ENCODE measurements at regions not wholly inside any gene's neighbourhood (a gene's known extent, or its start where the extent isn't known, plus 50 kb on each side); places are given as distances from the start of the nearest gene placed in this dataset.

DNA sequence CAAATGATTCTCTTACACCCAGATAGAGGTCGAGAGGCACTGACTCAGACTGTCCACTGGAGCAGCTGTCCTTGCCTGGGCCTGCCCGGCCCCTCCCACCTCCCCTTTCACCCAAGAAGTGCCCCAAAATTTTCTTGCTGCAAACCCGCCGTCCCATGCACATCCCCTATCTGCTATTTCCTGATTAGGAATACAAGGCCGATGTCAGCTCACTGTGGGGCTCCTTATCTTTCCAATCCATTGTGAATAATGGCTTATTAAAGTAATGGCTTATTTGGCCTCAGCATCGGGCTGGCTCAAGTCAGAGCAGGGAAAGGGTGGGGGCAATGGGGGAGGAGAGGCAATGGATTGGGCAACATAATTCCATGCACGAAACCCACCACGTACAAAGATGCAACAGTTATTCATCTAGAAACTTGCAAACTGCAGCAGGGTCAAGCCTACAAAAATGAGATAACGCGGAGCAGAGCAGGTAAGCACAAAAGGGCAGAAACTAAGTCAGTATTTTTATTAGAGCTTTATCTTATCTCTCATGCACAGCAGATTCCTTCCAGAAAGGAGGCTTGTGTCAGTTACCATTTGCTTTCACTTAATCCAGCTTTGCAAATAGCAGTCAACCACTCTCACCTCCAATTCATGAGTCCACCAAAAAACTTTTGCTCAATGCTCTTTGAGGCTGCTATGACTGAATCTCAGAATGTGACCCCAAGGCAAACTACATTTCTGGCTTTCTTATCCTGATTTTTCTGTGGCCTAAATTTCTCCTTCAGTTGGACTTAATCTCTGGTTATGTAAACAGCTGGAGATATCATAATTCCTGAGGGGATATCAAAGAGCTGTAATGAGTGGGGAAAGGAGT, 138.2 kb upstream of the OSMR start:
- H3K27ac ChIP-seq = no peak overlapping the region
- peak overlapping the region; percentile 12 for H2AFZ ChIP-seq (replicated peaks)
- H3F3A ChIP-seq (ENCODE audit: low read depth) = no peaks in the 10 kb centered on the region
- no peak overlapping the region for H3K9ac ChIP-seq
- H3K4me3 Mint-ChIP-seq = no peak overlapping the region
- no peaks in the 10 kb centered on the region for H3K79me2 ChIP-seq (ENCODE audit: low read depth)
- peak overlapping the region; percentile 87 for H3K27ac Mint-ChIP-seq
- TF ChIP-seq EZH2 (IDR thresholded peaks at IDR 0.05) (no peak), CTCF (IDR thresholded peaks at IDR 0.05) (no peak), EZH2phosphoT487 (IDR thresholded peaks at IDR 0.05) (no peak)
- H3K4me3 ChIP-seq = no peak overlapping the region
- no peaks in the 10 kb centered on the region for H3K27me3 Mint-ChIP-seq (ENCODE audit: insufficient read depth, low read depth)
- no peak overlapping the region for H3K4me2 ChIP-seq
- H3K9me3 ChIP-seq (ENCODE audit: low read depth) = no peaks in the 10 kb centered on the region
- H3K9me3 Mint-ChIP-seq = peaks cover 4% of the 10 kb centered on the region
- no peaks in the 10 kb centered on the region for H3K4me1 ChIP-seq
- H3K27me3 ChIP-seq = no peaks in the 10 kb centered on the region
- H3K36me3 Mint-ChIP-seq = no peaks in the 10 kb centered on the region
- DNase-seq (ENCODE audit: low spot score) = no peak
- H4K20me1 ChIP-seq (ENCODE audit: low read depth) = no peaks in the 10 kb centered on the region
- H3K4me1 Mint-ChIP-seq = peaks cover 3% of the 10 kb centered on the region
- H3K36me3 ChIP-seq = no peaks in the 10 kb centered on the region

GRCh38 chr5:38709678-38710306, 136.0 kb upstream of the OSMR start:
- TF ChIP-seq EZH2phosphoT487 (IDR thresholded peaks at IDR 0.05) (no peak), EZH2 (IDR thresholded peaks at IDR 0.05) (no peak), CTCF (IDR thresholded peaks at IDR 0.05) (no peak)
- H3K4me1 Mint-ChIP-seq = peaks cover 6% of the 10 kb centered on the region
- Histone ChIP-seq H3K36me3 (no peaks in the 10 kb centered on the region), H3K9me3 (ENCODE audit: low read depth) (no peaks in the 10 kb centered on the region), H3K4me1 (no peaks in the 10 kb centered on the region), H3K79me2 (ENCODE audit: low read depth) (no peaks in the 10 kb centered on the region), H3K4me3 (no peak overlapping the region), H2AFZ (replicated peaks) (no peak overlapping the region), H4K20me1 (ENCODE audit: low read depth) (no peaks in the 10 kb centered on the region), H3F3A (ENCODE audit: low read depth) (no peaks in the 10 kb centered on the region), H3K27ac (no peak overlapping the region), H3K27me3 (no peaks in the 10 kb centered on the region), H3K4me2 (no peak overlapping the region), H3K9ac (no peak overlapping the region)
- H3K9me3 Mint-ChIP-seq = no peaks in the 10 kb centered on the region
- H3K27me3 Mint-ChIP-seq (ENCODE audit: insufficient read depth, low read depth) = peaks cover 3% of the 10 kb centered on the region
- no peaks in the 10 kb centered on the region for H3K36me3 Mint-ChIP-seq
- DNase-seq (ENCODE audit: low spot score) = no peak
- H3K4me3 Mint-ChIP-seq = no peak overlapping the region
- H3K27ac Mint-ChIP-seq = peak overlapping the region; percentile 7

DNA sequence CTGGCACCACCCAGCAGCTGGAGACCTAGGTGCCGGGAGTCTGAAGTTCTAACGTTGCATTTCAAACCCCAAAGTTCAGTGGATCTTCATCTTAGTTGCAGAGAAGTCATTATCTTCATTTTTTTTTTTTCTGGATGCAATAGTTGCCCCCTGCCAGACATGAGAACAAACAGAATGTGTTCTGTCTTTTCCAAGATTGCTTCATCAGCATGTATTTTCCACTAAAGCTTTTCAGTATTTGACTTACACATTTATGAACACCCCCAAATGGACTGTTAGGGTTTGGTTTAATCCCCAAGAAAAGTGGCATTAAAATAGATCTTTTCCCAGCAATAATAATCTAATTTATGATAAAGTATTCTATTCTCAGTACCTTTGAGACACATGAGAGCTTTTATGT, 135.2 kb upstream of the OSMR start:
- no peaks in the 10 kb centered on the region for H3K36me3 ChIP-seq
- H3K27ac Mint-ChIP-seq = no peak overlapping the region
- H3K9me3 Mint-ChIP-seq = no peaks in the 10 kb centered on the region
- no peak overlapping the region for H3K9ac ChIP-seq
- DNase-seq (ENCODE audit: low spot score) = no peak
- H3K27ac ChIP-seq = no peak overlapping the region
- no peaks in the 10 kb centered on the region for H3K27me3 ChIP-seq
- H3K36me3 Mint-ChIP-seq = no peaks in the 10 kb centered on the region
- H3K4me1 Mint-ChIP-seq = peaks cover 11% of the 10 kb centered on the region
- no peaks in the 10 kb centered on the region for H3K79me2 ChIP-seq (ENCODE audit: low read depth)
- TF ChIP-seq EZH2 (IDR thresholded peaks at IDR 0.05) = no peak
- H4K20me1 ChIP-seq (ENCODE audit: low read depth) = no peaks in the 10 kb centered on the region
- H3K4me1 ChIP-seq = no peaks in the 10 kb centered on the region
- H3K4me3 Mint-ChIP-seq = no peak overlapping the region
- H3K27me3 Mint-ChIP-seq (ENCODE audit: insufficient read depth, low read depth) = peaks cover 3% of the 10 kb centered on the region
- H3K9me3 ChIP-seq (ENCODE audit: low read depth) = no peaks in the 10 kb centered on the region
- H3K4me2 ChIP-seq = no peak overlapping the region
- no peak overlapping the region for H2AFZ ChIP-seq (replicated peaks)
- H3F3A ChIP-seq (ENCODE audit: low read depth) = no peaks in the 10 kb centered on the region
- H3K4me3 ChIP-seq = no peak overlapping the region

GRCh38 chr5:38712391-38712790, 133.4 kb upstream of the OSMR start:
- TF ChIP-seq EZH2phosphoT487 (IDR thresholded peaks at IDR 0.05) (no peak), EZH2 (IDR thresholded peaks at IDR 0.05) (no peak), CTCF (IDR thresholded peaks at IDR 0.05) (no peak)
- Histone ChIP-seq H3K4me1 (no peaks in the 10 kb centered on the region), H3K36me3 (no peaks in the 10 kb centered on the region), H3K9ac (no peak overlapping the region), H3K27me3 (no peaks in the 10 kb centered on the region), H3K4me2 (no peak overlapping the region), H4K20me1 (ENCODE audit: low read depth) (no peaks in the 10 kb centered on the region), H3F3A (ENCODE audit: low read depth) (no peaks in the 10 kb centered on the region), H3K9me3 (ENCODE audit: low read depth) (no peaks in the 10 kb centered on the region), H3K27ac (no peak overlapping the region), H3K79me2 (ENCODE audit: low read depth) (no peaks in the 10 kb centered on the region), H2AFZ (replicated peaks) (no peak overlapping the region), H3K4me3 (no peak overlapping the region)
- no peaks in the 10 kb centered on the region for H3K36me3 Mint-ChIP-seq
- H3K27me3 Mint-ChIP-seq (ENCODE audit: insufficient read depth, low read depth) = peaks cover 4% of the 10 kb centered on the region
- no peak overlapping the region for H3K4me3 Mint-ChIP-seq
- peaks cover 21% of the 10 kb centered on the region for H3K4me1 Mint-ChIP-seq
- H3K9me3 Mint-ChIP-seq = peaks cover 2% of the 10 kb centered on the region
- DNase-seq (ENCODE audit: low spot score) = no peak
- H3K27ac Mint-ChIP-seq = peak overlapping the region; percentile 7

All from neural progenitor cell (in vitro differentiated cells).